GM06990 (cell line): ENCODE measurements at regions not wholly inside any gene's neighbourhood (a gene's known extent, or its start where the extent isn't known, plus 50 kb on each side); places are given as distances from the start of the nearest gene placed in this dataset.

Experiments
- DNase-seq: peaks from one replicate; pipeline ENCODE4 v3.0.0-alpha.2; 2011; ENCODE audit not compliant: insufficient read length; ENCODE audit errors: extremely low read depth
- H3K27me3 ChIP-seq: replicated peaks from 2 replicates; pipeline ENCODE4 v1.6.0; 2011; ENCODE audit warnings: low read length; ENCODE audit not compliant: control insufficient read depth, insufficient read depth
- H3K36me3 ChIP-seq: 2 replicates; pipeline ENCODE4 v1.5.1; 2011; ENCODE audit warnings: low read length; ENCODE audit not compliant: control insufficient read depth, insufficient read depth
- H3K4me3 ChIP-seq: replicated peaks from 2 replicates; pipeline ENCODE4 v1.5.1; 2011; ENCODE audit warnings: low read depth, mild to moderate bottlenecking, control low read depth, low read length
- CTCF ChIP-seq: IDR thresholded peaks from 2 replicates; pipeline ENCODE4 v1.5.1; 2011; ENCODE audit warnings: low read length, control low read depth, mild to moderate bottlenecking, inconsistent platforms; ENCODE audit not compliant: insufficient read depth, poor library complexity, severe bottlenecking

- H3K4me3 ChIP-seq, result no peak overlapping the region
- TF ChIP-seq CTCF, result no peak
- DNase-seq, result no peak
- H3K27me3 ChIP-seq, result no peaks in the 10 kb centered on the region
- H3K36me3 ChIP-seq, result no peaks in the 10 kb centered on the region
Observed at GRCh38 chr5:68531970-68532369, 316.4 kb downstream of the PIK3R1 start.

GRCh38 chr5:68533051-68533450, 317.5 kb downstream of the PIK3R1 start:
- Histone ChIP-seq H3K4me3 (no peak overlapping the region), H3K36me3 (no peaks in the 10 kb centered on the region), H3K27me3 (no peaks in the 10 kb centered on the region)
- no peak for TF ChIP-seq CTCF
- DNase-seq, result no peak

GRCh38 chr5:68533571-68534084, 318.1 kb downstream of the PIK3R1 start:
- Histone ChIP-seq H3K4me3 (no peak overlapping the region), H3K27me3 (no peaks in the 10 kb centered on the region), H3K36me3 (no peaks in the 10 kb centered on the region)
- DNase-seq, result no peak
- no peak for TF ChIP-seq CTCF

GRCh38 chr5:68534131-68534940, 318.8 kb downstream of the PIK3R1 start:
- DNase-seq, result no peak
- Histone ChIP-seq H3K27me3 (no peaks in the 10 kb centered on the region), H3K36me3 (no peaks in the 10 kb centered on the region), H3K4me3 (no peak overlapping the region)
- no peak for TF ChIP-seq CTCF

DNA sequence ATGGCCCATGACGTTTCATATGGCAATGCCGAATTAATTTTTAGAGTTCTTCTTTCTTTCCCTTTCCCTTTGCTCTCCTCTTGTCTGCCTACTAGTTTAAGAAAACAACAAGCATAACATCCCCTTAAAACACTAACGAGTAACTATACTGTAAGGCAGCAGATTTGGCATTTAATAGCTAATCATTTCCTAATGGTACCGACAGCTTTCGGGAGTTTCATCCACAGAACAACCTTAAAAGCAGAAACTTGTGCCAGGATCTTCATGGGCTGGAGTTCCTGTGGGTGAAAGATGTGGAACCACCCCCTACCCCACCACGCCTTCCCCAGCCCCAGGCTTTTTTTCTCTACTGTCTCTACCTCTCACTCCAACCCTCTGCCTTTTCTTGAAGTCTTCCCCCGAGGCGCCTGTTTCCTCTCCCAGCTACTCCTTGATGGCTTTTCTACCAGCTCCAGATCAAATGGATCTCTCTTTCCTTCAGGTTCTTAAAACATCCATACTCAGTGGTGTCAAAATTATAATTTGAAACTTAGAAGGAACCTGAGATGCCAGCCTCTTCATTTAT, 319.5 kb downstream of the PIK3R1 start:
- DNase-seq, result no peak
- Histone ChIP-seq H3K27me3 (no peaks in the 10 kb centered on the region), H3K36me3 (no peaks in the 10 kb centered on the region), H3K4me3 (no peak overlapping the region)
- TF ChIP-seq CTCF, result no peak
